ENCODE measurements at regions not wholly inside any gene's neighbourhood (a gene's known extent, or its start where the extent isn't known, plus 50 kb on each side); places are given as distances from the start of the nearest gene placed in this dataset.
"Not testable (repeated sequence)": the region's sequence is repeated elsewhere in the genome, so short reads cannot be mapped to it uniquely, and the experiment has no call there.

DNA sequence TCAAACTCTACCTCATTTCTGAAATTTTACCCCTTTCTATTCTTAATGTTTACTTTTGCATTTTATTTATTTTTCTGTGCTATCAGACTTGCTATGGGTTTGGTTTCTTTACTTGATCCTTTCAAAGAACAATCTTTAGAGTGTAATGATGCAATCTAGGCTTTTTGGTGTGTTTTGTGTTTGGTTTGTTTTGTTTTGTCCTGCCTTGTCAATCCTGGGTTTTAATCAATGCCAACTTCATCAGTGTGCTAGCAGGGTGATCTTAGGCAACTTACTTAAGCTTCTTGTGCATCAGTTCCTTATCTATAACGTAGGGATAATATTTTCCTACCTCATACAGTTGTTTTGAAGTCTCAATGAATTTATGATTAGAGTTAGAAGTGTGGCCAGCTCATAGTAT, 350.4 kb downstream of the NR4A2 start:
- no peak for DNase-seq (ENCODE audit: low read depth)
- TF ChIP-seq, protein P1, sequence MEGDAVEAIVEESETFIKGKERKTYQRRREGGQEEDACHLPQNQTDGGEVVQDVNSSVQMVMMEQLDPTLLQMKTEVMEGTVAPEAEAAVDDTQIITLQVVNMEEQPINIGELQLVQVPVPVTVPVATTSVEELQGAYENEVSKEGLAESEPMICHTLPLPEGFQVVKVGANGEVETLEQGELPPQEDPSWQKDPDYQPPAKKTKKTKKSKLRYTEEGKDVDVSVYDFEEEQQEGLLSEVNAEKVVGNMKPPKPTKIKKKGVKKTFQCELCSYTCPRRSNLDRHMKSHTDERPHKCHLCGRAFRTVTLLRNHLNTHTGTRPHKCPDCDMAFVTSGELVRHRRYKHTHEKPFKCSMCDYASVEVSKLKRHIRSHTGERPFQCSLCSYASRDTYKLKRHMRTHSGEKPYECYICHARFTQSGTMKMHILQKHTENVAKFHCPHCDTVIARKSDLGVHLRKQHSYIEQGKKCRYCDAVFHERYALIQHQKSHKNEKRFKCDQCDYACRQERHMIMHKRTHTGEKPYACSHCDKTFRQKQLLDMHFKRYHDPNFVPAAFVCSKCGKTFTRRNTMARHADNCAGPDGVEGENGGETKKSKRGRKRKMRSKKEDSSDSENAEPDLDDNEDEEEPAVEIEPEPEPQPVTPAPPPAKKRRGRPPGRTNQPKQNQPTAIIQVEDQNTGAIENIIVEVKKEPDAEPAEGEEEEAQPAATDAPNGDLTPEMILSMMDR (IDR thresholded peaks at IDR 0.05; ENCODE audit: insufficient read depth, low read depth, low read length, missing control alignments): no peak
- H3K4me3 ChIP-seq (ENCODE audit: low read length): no peak overlapping the region

DNA sequence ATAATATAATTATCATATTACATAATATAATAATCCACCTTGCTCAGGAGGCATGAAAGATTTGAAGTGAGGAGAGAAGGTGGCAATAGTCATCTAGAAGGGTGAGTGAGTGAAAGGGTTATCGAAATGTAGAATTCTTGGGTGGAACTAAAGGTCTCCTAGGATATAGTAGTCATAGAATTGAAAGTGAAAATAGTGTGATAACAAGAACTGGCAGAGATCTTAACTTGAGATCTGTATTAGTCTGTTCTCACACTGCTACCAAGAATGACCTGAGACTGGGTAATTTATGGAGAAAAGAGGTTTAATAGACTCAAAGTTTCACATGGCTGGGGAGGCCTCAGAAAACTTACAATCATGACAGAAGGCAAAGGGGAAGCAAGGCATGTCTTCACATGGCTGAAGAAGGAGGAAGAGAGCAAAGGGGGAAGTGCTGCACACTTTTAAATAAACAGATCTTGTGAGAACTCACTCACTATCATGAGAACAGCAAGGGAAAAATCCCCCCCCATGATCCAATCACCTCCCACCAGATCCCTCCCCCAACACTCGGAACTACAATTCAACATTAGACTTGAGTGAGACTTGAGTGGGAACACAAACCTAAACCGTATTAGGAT, 351.5 kb downstream of the NR4A2 start:
- no peak overlapping the region for H3K4me3 ChIP-seq (ENCODE audit: low read length)

DNA sequence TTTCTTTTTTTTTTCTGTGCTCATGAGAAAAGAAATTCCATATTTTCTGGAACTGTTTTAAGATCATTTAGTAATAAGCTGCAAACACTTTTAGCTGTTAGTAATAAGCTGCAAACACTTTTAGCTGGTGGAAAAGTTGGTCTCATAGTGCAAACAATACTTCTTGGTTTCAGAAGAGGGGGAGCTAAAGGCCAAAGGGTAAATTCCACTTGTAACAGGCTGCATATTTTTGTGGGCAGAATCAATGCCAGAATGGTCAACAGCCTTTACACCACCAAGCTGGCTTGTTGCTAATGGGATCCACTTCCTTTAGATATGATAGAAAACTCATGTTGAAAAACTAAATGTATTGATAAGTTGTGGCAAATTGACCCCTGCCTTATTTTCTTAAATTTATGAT, 356.8 kb downstream of the NR4A2 start:
- no peak overlapping the region for H3K4me3 ChIP-seq (ENCODE audit: low read length)
- no peak for DNase-seq (ENCODE audit: low read depth)
- TF ChIP-seq, protein P1 (IDR thresholded peaks at IDR 0.05; ENCODE audit: insufficient read depth, low read depth, low read length, missing control alignments): no peak

More for the DNA sequence above, 351.5 kb downstream of the NR4A2 start:
- no peak for DNase-seq (ENCODE audit: low read depth)
- TF ChIP-seq, protein P1 (IDR thresholded peaks at IDR 0.05; ENCODE audit: insufficient read depth, low read depth, low read length, missing control alignments): no peak

DNA sequence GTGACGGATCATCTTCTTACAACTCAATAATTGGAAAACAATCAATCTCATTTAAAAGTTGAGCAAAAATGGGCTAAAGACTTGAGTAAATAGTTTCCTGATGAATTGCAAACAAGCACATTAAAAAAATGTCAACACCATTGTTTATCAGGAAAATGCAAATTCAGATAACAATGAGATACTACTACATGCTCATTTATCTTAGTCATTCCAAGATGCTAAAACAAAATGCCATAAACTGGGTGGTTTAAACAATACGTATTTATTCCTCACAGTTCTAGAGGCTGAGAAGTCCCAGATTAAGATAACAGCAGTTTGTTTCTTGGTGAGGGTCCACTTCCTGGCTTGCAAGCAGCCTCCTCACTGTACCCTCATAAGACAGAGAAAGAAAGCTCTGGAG, 359.6 kb downstream of the NR4A2 start:
- DNase-seq (ENCODE audit: low read depth): no peak
- TF ChIP-seq, protein P1 (IDR thresholded peaks at IDR 0.05; ENCODE audit: insufficient read depth, low read depth, low read length, missing control alignments): no peak
- H3K4me3 ChIP-seq (ENCODE audit: low read length): no peak overlapping the region

DNA sequence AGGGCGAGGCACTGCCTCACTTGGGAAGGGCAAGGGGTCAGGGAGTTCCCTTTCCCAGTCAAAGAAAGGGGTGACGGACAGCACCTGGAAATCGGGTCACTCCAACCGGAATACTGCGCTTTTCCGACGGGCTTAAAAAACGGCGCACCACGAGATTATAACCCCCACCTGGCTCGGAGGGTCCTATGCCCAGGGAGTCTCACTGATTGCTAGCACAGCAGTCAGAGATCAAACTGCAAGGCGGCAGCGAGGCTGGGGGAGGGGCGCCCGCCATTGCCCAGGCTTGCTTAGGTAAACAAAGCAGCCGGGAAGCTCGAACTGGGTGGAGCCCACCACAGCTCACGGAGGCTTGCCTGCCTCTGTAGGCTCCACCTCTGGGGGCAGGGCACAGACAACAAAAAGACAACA, 366.5 kb downstream of the NR4A2 start:
- not testable (repeated sequence) for H3K4me3 ChIP-seq (ENCODE audit: low read length); DNase-seq (ENCODE audit: low read depth)

DNA sequence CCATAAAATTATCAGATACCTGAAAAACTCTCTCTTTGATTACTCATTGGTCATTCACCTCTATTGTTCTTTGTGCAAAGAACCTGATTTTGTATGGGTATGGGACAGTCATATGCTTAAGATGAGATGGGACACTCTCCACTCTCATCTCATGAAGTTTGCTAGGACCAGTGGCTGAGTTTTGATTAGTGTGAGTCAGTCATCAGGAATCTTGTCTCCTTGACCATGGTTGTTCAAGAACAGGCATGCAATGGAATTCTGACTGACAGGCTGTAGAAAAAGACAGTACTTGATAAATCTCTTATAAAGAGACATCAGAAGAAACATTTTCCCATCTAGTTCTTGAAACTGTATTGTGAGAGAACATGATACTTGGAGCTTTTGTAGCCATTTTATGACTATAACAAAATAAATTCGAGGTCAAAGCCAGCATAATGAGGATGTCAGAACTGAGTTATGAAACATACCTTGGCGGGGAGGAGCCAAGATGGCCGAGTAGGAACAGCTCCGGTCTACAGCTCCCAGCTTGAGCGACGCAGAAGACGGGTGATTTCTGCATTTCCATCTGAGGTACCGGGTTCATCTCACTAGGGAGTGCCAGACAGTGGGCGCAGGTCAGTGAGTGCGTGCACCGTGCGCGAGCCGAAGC, 367.0 kb downstream of the NR4A2 start:
- peak; percentile 83 for DNase-seq (ENCODE audit: low read depth)
- no peak overlapping the region for H3K4me3 ChIP-seq (ENCODE audit: low read length)

DNA sequence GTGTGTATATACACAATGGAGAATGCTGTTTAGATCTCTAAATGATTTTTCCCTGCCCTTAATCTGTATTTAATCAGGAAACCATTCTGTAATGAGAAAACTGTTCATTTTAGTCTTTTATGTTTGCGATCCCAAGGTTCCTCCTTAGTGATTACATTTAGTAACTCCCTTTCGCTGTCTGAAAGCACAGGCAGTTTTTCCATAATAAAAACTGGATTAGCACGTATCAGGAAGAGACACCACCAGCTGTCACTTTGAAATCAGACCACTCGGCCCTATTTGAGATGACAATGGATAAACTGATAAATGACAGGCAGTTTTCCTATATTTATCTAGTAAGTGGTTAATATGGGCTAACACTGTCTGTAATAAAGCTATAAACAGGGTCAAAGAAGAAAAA, 370.9 kb downstream of the NR4A2 start:
- H3K4me3 ChIP-seq (ENCODE audit: low read length): no peak overlapping the region
- TF ChIP-seq, protein P1 (IDR thresholded peaks at IDR 0.05; ENCODE audit: insufficient read depth, low read depth, low read length, missing control alignments): no peak
- DNase-seq (ENCODE audit: low read depth): no peak

More for the DNA sequence above, 367.0 kb downstream of the NR4A2 start:
- TF ChIP-seq, protein P1 (IDR thresholded peaks at IDR 0.05; ENCODE audit: insufficient read depth, low read depth, low read length, missing control alignments): no peak
